Calu3 (cell line): ENCODE measurements at regions not wholly inside any gene's neighbourhood (a gene's known extent, or its start where the extent isn't known, plus 50 kb on each side); places are given as distances from the start of the nearest gene placed in this dataset.
A peak's percentile ranks its signal among the peaks of the same experiment; 100 is the strongest.

Experiments
- BruUV-seq: library from RNA; stranded (reverse); fragments of 400-500 nt; replicated peaks from 2 replicates; lab custom pipeline; 2021; lab: Mats Ljungman, UMichigan
- CTCF ChIA-PET: fragments of 300-600 bp; sonication (Branson Sonifier 250); formaldehyde crosslinking; loops from one replicate; lab custom pipeline; 2022; ENCODE audit warnings: antibody characterized with exemption; lab: Charles Lee
- DNase-seq: peaks from one replicate; pipeline ENCODE4 v3.0.0; 2022
- H3K27ac Mint-ChIP-seq: one replicate; pipeline ENCODE4 v1.8.0; 2022; ENCODE audit warnings: mixed read lengths; ENCODE audit not compliant: unreplicated experiment
- H3K27me3 Mint-ChIP-seq: one replicate; pipeline ENCODE4 v1.8.0; 2022; ENCODE audit warnings: mixed read lengths; ENCODE audit not compliant: unreplicated experiment
- H3K36me3 Mint-ChIP-seq: one replicate; pipeline ENCODE4 v1.8.0; 2022; ENCODE audit warnings: mild to moderate bottlenecking, moderate library complexity, mixed read lengths; ENCODE audit not compliant: insufficient read depth, unreplicated experiment
- H3K4me1 Mint-ChIP-seq: one replicate; pipeline ENCODE4 v1.8.0; 2022; ENCODE audit warnings: mild to moderate bottlenecking, low read depth, mixed read lengths; ENCODE audit not compliant: unreplicated experiment
- H3K4me3 Mint-ChIP-seq: one replicate; pipeline ENCODE4 v1.8.0; 2022; ENCODE audit warnings: mild to moderate bottlenecking, low read depth, moderate library complexity, mixed read lengths; ENCODE audit not compliant: unreplicated experiment
- H3K9me3 Mint-ChIP-seq: one replicate; pipeline ENCODE4 v1.8.0; 2022; ENCODE audit warnings: low read depth, mixed read lengths; ENCODE audit not compliant: unreplicated experiment
- intact Hi-C: fragments of 100-400 bp; cut with micrococcal nuclease; formaldehyde crosslinking; loops from one replicate; pipeline ENCODE4 v1.10.0; 2022; ENCODE audit not compliant: unreplicated experiment
- TF ChIP-seq, protein P1 (sequence below): fragments of 200-600 bp; IDR thresholded peaks from one replicate; pipeline ENCODE4 v1.8.0; 2022; ENCODE audit warnings: antibody characterized with exemption; ENCODE audit not compliant: unreplicated experiment

DNA sequence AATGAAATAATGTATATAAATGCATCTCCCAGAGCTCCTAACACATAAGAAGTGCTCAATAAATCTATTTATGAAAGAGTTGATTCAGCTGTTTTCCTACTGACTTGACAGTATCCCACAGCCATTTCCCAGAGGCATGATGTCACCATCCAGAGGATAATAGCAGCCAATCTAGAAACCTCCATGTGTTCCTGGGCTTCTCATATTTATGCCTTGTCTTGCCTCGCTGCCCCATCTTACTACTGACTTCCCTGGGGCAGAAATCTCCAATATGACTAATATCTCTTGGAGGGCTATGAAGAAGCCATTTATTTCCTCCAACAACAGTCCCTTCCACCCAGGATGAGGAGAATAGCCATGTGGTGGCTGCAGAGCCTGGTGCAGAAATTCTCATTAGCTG lies 115.4 kb upstream of the NAV2 start:
- Mint-ChIP-seq H3K27me3 (peaks cover 19% of the 10 kb centered on the region), H3K4me1 (peaks cover 32% of the 10 kb centered on the region), H3K9me3 (peaks cover 2% of the 10 kb centered on the region), H3K36me3 (peaks cover 4% of the 10 kb centered on the region), H3K4me3 (no peak overlapping the region), H3K27ac (no peak overlapping the region)
- CTCF ChIA-PET, result no interaction called here
- DNase-seq, result no peak
- intact Hi-C loops, result no loop called here
- no TSS peak for BruUV-seq
- TF ChIP-seq, protein P1, sequence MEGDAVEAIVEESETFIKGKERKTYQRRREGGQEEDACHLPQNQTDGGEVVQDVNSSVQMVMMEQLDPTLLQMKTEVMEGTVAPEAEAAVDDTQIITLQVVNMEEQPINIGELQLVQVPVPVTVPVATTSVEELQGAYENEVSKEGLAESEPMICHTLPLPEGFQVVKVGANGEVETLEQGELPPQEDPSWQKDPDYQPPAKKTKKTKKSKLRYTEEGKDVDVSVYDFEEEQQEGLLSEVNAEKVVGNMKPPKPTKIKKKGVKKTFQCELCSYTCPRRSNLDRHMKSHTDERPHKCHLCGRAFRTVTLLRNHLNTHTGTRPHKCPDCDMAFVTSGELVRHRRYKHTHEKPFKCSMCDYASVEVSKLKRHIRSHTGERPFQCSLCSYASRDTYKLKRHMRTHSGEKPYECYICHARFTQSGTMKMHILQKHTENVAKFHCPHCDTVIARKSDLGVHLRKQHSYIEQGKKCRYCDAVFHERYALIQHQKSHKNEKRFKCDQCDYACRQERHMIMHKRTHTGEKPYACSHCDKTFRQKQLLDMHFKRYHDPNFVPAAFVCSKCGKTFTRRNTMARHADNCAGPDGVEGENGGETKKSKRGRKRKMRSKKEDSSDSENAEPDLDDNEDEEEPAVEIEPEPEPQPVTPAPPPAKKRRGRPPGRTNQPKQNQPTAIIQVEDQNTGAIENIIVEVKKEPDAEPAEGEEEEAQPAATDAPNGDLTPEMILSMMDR, result no peak

DNA sequence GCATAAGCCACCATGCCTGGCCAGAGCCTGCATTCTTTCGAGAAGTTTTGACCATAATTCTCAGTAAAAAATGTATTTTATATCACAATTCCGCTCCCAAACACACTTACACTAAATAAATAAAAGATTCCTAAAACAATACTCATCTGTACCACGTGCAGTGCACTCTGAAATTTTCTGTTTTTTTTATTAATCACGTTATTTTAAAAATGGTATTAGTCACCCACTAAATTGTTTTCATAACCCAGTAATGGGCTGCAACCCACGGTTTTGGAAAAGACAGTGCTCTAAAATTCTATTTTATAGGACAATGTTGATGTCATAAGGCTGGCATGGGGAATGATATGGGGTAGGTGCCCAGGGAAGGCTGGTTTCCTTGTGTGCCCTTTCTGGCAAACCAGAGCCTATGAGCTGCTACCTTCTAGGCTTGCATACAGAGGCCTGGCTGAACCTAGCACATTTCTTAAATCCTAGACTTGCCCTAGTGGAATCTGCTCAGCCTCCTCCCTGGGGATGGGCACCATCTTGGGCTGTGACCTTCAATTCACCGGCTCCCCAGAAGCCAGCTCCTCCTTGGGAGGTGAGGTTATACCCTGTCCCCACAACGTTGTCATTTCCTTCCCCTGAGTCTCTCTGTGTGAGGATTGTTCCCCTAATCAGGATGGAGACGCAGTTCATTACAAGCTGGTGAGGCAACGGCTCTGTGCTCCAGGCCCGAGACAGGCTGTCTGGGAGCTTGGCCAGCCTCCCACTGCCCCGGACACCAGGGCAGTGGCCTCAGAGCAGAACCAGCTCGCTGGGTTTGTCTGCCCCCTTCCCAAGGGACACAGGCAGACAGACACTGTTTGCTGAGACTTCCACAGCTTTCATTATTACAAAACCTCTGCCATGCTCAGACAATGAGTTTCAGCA lies 116.5 kb upstream of the NAV2 start:
- no TSS peak for BruUV-seq
- Mint-ChIP-seq H3K4me3 (no peak overlapping the region), H3K36me3 (peaks cover 1% of the 10 kb centered on the region), H3K4me1 (peaks cover 28% of the 10 kb centered on the region), H3K27ac (peak overlapping the region; percentile 44), H3K27me3 (peaks cover 29% of the 10 kb centered on the region), H3K9me3 (peaks cover 2% of the 10 kb centered on the region)
- DNase-seq, result no peak
- CTCF ChIA-PET, result interaction anchor here (1.4 kb wide), 1 partner anchor 64 kb away, joined by 3 read pairs; no protein-coding TSS in a partner anchor
- intact Hi-C loops, result no loop called here
- TF ChIP-seq, protein P1, result no peak

DNA sequence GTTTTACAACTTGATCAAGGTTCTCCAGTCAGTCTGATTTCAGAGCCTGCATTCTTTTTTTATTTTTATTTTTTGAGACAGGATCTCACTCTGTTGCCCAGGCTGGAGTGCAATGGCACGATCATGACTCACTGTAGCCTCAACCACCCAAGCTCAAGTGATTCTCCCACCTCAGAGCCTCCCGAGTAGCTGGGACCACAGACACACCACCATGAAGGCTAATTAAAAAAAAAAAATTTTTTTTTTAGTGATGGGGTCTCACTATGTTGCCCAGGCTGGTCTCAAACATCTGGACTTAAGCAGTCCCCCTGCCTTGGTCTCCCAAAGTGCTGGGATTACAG lies 117.2 kb upstream of the NAV2 start:
- CTCF ChIA-PET, result interaction anchor here (1.4 kb wide), 1 partner anchor 65 kb away, joined by 3 read pairs; no protein-coding TSS in a partner anchor
- Mint-ChIP-seq H3K9me3 (peaks cover 2% of the 10 kb centered on the region), H3K36me3 (no peaks in the 10 kb centered on the region), H3K4me1 (peaks cover 25% of the 10 kb centered on the region), H3K27me3 (peaks cover 29% of the 10 kb centered on the region), H3K27ac (no peak overlapping the region), H3K4me3 (no peak overlapping the region)
- intact Hi-C loops, result no loop called here
- no TSS peak for BruUV-seq
- no peak for DNase-seq
- TF ChIP-seq, protein P1, result no peak

DNA sequence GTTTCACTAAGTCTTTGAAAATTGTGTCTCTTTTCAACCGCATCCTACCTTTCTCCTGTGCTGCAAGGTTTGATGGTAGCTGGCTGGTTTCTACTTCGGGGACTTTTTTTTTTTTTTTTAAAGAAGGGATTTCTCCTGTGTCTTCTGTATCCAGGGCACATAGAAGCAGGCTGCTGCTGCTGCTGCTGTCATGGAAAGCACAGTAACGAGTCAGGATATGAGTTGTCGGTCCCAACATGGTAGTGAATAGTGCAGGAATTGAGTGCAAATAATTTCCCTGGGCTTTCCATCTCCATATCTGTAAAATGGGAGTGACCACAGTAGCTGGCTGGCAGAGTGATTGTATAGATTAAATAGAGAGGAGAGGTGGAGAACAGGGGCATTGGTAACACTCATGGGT lies 118.3 kb upstream of the NAV2 start:
- peaks cover 34% of the 10 kb centered on the region for H3K27me3 Mint-ChIP-seq
- H3K4me3 Mint-ChIP-seq, result no peak overlapping the region
- BruUV-seq, result no TSS peak
- intact Hi-C loops, result no loop called here
- peaks cover 2% of the 10 kb centered on the region for H3K9me3 Mint-ChIP-seq
- no peak overlapping the region for H3K27ac Mint-ChIP-seq
- H3K4me1 Mint-ChIP-seq, result peaks cover 25% of the 10 kb centered on the region
- no peak for DNase-seq
- no peaks in the 10 kb centered on the region for H3K36me3 Mint-ChIP-seq
- CTCF ChIA-PET, result no interaction called here
- TF ChIP-seq, protein P1, result no peak
